Prostate gland (tissue), 2 donors: ENCODE measurements at regions not wholly inside any gene's neighbourhood (a gene's known extent, or its start where the extent isn't known, plus 50 kb on each side); places are given as distances from the start of the nearest gene placed in this dataset.

Source experiments
- CTCF ChIP-seq, 4 experiments: fragments of 200-600 bp in 2 of 4; fragments of 450-650 bp in 2 of 4; sonication (generic) in 2 of 4; IDR thresholded peaks; 1 replicate in 3 of 4; 2 replicates in 1 of 4; pipeline ENCODE4 v1.5.1; 2016 to 2019; ENCODE audit warnings: antibody characterized with exemption in 4 of 4, mild to moderate bottlenecking in 2 of 4, moderate library complexity in 2 of 4
- POLR2A ChIP-seq: fragments of 450-650 bp; IDR thresholded peaks from one replicate; pipeline ENCODE4 v1.6.1; 2016; ENCODE audit warnings: antibody characterized with exemption, mild to moderate bottlenecking

- TF ChIP-seq CTCF (IDR thresholded peaks at IDR 0.05) (no peak), POLR2A (no peak)
These were observed 234.4 kb downstream of the LTN1 start for GRCh38 chr21:28758042-28758882.
